Peyer's patch (tissue), 4 donors: ENCODE measurements at regions not wholly inside any gene's neighbourhood (a gene's known extent, or its start where the extent isn't known, plus 50 kb on each side); places are given as distances from the start of the nearest gene placed in this dataset.

Experiments
- POLR2A ChIP-seq, 2 donors: fragments of 450-650 bp; IDR thresholded peaks; one replicate each; pipeline ENCODE4 v1.5.1; 2017; ENCODE audit warnings: antibody characterized with exemption in 2 of 2, mild to moderate bottlenecking in 2 of 2, moderate library complexity in 2 of 2
- TF ChIP-seq, protein P1 (sequence below), 6 experiments: fragments of 450-650 bp in 4 of 6; fragments of 200-600 bp in 2 of 6; sonication (generic) in 1 of 6; IDR thresholded peaks; one replicate each; pipeline ENCODE4 v1.5.1; 2017 to 2019; ENCODE audit warnings: antibody characterized with exemption in 6 of 6, mild to moderate bottlenecking in 3 of 6, moderate library complexity in 1 of 6

DNA sequence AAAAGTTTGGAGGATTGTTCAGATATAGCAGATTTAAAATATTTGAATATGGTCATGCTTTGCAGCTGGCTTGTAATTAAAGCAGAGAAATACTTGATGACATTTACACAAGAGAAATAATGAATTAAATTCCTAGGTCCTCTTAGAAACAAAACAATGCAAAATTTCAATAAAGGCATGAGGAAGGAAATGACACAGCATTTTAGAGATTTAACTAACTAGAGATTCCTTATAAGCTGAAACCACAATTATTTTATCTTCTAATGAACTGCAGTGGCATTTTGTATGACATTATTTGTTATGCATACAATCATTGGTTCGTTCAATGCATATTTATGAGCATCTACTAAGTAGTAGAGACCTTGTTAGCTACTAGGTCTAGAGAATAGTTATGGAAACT is 490.9 kb downstream of the ZWINT start:
- TF ChIP-seq, protein P1, sequence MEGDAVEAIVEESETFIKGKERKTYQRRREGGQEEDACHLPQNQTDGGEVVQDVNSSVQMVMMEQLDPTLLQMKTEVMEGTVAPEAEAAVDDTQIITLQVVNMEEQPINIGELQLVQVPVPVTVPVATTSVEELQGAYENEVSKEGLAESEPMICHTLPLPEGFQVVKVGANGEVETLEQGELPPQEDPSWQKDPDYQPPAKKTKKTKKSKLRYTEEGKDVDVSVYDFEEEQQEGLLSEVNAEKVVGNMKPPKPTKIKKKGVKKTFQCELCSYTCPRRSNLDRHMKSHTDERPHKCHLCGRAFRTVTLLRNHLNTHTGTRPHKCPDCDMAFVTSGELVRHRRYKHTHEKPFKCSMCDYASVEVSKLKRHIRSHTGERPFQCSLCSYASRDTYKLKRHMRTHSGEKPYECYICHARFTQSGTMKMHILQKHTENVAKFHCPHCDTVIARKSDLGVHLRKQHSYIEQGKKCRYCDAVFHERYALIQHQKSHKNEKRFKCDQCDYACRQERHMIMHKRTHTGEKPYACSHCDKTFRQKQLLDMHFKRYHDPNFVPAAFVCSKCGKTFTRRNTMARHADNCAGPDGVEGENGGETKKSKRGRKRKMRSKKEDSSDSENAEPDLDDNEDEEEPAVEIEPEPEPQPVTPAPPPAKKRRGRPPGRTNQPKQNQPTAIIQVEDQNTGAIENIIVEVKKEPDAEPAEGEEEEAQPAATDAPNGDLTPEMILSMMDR (IDR thresholded peaks at IDR 0.05) = no peak
- TF ChIP-seq POLR2A (IDR thresholded peaks at IDR 0.05) = no peak
